ENCODE measurements at regions not wholly inside any gene's neighbourhood (a gene's known extent, or its start where the extent isn't known, plus 50 kb on each side); places are given as distances from the start of the nearest gene placed in this dataset.

DNA sequence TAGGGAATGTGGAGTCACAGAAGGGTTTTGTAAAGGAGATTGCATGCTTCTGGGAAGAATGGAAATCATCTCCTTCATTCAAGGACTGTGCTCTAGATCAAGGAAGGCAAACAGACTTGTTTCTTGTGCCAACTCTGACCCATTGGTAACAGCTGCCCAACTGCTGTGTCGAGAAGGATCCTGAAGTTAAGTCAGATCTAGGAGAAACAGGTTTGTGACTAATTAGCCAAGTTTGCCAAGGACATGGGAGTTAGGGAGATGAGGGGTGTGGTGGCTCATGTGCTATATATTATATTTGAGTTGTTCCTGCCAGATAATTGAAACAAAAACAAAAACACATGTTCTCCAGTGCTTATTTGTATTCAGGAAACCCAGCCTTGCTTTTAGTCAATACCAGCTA lies 251.2 kb upstream of the USP24 start:
- TF ChIP-seq CTCF (IDR thresholded peaks at IDR 0.05; ENCODE audit: low read length), result no peak
- no peak for TF ChIP-seq EZH2 (IDR thresholded peaks at IDR 0.05; ENCODE audit: borderline replicate concordance, low read length)
